COLO668 (cell line): ENCODE measurements at regions not wholly inside any gene's neighbourhood (a gene's known extent, or its start where the extent isn't known, plus 50 kb on each side); places are given as distances from the start of the nearest gene placed in this dataset.

Source experiments
- DNase-seq: peaks from one replicate; lab custom pipeline; 2025; ENCODE audit not compliant: unreplicated experiment; lab: John Stamatoyannopoulos, UW

DNA sequence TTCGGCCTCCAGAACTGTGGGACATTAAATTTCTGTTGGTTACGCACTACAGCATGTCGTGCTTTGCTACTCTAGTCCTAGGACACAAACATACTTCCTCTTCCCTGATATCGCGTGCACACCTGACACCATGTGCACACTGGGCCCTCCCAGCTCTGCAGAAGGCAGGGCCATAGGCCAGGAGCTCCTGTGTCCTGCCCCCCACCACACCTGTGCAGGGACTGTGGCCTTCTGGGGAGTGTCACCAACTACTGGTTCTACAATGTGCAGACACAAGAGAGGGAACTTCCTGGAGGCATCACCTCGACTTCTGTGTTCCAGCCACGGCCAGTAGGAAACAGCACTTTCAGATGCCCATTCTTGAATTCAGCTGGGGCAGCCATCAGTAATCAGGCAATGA, 646.4 kb upstream of the MGMT start:
- no peak for DNase-seq

DNA sequence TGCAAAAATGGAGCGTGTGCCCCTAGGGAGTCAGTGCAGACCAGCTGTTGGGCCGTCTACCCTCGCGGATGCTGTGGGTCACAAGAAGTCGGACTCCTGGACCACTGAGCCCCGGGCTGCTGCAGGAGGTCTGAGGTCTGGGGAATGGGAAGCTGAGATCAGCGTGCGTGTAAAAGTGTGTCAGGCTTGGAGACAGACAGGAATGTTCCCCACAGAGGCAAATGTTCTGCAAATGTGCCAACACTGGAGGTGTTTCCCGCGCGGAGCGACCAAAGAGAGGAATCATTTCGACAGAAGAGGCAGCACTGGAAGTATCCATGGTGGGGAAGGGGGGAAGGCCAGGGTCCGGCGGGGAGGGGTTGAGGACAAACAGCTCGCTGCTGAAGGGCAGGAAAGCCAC, 643.8 kb upstream of the MGMT start:
- no peak for DNase-seq

- no peak for DNase-seq
Measured at GRCh38 chr10:128825626-128826025, 641.4 kb upstream of the MGMT start.

DNA sequence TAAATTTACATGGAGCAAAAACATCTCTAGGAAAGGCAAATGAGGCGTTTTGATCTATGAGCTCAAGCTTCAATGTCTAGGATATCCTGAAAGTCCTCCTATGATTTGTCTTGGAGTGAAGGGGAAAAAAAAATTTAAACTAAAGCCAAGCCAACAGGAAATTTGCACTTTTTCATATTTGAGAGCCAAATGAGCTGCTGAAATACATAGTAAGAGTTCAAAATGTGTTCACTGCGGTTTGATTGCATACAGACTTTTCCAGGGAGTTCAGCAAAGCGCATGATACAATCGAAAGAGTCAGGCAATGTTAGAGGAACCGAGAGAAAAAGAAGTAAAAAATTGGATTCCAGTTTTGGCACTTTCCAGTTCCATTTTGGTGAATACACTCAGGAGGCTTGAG, 633.4 kb upstream of the MGMT start:
- no peak for DNase-seq

DNA sequence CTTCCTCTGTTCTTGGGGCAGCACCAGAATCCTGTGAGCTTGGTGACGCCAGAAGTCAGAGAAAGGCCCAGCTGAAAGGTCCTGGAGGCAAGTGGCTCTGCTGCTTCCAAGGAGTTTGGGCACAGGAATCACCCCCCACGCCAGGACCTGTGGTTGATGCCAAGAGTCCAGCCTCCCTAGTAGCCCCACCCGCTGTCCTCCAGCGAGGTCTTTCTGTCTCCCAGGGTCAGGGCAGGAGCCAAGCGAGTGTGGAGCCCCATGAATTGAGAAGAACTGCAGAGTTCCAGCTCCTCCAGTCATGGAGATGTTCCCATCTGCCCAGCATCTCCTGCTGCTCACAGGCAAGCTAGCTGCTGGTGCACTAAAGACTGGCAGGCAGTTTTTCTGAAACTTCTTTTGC, 631.7 kb upstream of the MGMT start:
- DNase-seq: no peak

DNA sequence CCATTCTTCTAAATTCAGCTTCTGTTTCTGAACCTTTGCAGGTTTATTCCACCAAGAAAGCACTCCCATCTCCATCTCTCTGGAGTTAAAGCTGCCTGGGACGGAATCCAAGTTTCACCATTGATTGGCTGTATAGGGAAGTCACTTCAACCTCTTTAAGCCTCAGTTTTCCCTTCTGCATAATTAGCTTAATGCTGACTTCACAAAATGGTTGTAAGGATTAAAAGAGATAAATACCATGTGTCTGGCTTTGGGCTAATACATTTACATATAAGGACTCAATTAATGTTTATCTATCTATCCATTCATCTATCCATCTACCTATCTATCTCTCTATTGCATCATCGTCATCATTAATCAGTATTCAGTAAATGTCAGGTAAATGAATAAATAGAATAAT, 629.6 kb upstream of the MGMT start:
- DNase-seq: no peak

- DNase-seq: no peak
Measured at GRCh38 chr10:128839134-128839533, 627.9 kb upstream of the MGMT start.

- no peak for DNase-seq
Measured at GRCh38 chr10:128839701-128840100, 627.3 kb upstream of the MGMT start.

GRCh38 chr10:128843972-128844371, 623.1 kb upstream of the MGMT start:
- DNase-seq: no peak

DNA sequence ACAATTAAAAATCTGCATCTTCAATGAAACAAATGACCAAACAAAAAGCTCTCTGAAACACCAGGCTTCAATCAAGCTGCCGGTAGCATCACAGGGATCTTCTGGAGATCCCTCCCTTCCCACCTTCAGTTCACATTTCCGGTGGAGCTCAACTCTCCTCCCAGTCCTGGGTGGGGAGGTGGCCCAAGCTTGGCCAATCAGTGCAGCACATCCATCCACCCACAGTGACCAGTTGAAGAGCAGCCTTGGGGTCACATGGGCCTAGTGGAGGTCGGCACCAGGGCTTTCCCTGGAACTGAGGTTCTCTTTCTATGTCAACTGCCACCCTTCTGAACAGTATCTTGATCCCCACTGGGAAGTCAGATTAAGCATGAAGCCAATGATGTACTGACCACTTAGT, 620.1 kb upstream of the MGMT start:
- no peak for DNase-seq

DNA sequence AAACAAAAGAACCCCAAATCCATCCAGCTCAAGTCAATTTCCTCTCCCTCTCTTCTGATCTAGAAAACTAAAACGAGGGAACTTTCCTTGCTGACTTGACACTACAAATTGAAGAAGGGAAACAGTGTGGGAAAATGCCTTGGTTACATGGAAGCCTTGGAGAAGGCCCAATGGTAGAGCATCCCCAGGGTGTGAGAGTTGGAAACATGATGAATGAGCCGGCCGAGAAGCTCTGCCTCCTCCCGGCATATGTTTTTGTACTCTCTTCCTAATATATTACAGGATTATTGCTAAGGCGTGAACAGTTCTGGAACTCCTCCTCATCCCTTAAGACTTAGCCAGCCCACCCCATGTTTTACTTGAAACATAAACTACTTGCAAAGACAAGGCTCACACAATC, 618.2 kb upstream of the MGMT start:
- no peak for DNase-seq

DNA sequence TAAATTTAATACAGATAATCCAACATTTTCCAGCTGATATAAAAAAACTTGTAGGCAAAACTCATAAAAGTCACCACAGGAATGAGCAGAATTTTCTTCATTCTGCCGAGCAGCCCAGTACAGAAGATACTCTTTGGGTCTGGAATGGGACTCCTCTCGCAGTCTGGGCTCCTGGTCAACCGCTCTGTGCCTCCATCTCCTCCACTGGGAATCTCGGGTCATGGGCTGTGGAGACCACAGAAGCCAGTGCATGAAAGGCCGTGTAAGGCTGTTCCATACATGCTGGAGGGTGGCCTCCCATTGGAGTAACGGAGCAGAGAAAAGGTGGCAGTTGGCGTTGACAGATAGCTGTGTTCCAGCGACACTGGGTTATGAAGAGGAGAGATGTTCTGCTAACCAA, 616.4 kb upstream of the MGMT start:
- no peak for DNase-seq

GRCh38 chr10:128851281-128851680, 615.8 kb upstream of the MGMT start:
- no peak for DNase-seq

- no peak for DNase-seq
Measured at GRCh38 chr10:128851726-128852125, 615.3 kb upstream of the MGMT start.

- no peak for DNase-seq
Measured at GRCh38 chr10:128852449-128852848, 614.6 kb upstream of the MGMT start.

DNA sequence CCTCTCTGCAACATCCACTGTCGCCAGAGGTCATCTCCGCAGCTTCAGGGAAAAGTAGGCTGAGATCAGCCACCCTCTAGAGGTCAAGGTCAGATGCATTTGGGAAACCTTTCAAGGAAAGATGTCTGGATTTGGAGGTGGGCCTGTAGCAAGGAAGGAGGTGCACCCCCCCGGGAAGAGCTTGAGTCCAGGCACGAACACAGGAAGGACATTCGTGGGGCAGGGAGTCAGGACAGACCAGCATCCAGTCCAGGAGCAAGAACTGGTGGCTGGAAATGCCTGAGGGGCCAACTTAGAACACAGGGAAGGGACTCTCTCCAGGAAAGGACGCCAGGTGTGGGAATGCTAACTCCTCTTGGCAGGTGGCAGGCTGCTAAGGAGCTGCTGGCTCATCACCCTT, 614.1 kb upstream of the MGMT start:
- DNase-seq: no peak

DNA sequence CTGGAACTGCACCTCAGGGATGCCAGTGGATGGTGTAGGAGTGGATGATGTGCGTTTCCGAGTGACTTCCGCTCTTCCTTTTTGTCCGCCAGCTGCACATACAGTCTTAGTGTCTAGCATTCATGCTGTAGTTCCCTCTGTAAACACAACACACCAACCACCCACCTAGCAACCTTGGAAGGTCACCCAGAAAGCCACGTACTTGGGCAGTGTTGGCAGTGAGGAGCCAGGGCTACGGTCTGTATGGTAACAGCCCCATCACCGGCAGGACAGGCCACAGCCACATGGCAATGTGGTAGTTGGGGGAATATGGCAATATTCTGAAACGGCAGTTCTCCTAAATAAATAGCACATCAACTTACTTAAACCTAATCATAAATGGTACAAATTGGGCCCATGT, 613.5 kb upstream of the MGMT start:
- no peak for DNase-seq

GRCh38 chr10:128854204-128854603, 612.8 kb upstream of the MGMT start:
- no peak for DNase-seq

DNA sequence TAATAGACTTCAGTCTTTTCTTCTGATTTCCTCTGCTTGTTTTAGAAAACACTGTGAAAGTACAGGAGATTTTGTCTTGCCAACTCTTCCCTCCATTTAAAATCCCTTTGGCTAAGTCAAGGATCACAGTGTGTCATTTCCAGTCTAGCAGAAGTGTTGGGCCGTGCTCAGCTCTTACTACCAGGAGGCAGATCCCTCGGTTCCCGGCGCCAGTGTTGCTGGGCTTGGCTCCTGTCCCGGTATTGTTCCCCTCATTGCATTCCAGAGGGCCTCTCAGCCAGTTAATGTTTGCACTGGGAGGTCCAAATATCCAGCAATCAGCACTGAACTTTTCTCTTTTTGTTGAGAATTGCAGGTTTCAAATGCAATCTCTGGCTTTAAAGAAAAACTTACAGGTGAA, 612.1 kb upstream of the MGMT start:
- no peak for DNase-seq

DNA sequence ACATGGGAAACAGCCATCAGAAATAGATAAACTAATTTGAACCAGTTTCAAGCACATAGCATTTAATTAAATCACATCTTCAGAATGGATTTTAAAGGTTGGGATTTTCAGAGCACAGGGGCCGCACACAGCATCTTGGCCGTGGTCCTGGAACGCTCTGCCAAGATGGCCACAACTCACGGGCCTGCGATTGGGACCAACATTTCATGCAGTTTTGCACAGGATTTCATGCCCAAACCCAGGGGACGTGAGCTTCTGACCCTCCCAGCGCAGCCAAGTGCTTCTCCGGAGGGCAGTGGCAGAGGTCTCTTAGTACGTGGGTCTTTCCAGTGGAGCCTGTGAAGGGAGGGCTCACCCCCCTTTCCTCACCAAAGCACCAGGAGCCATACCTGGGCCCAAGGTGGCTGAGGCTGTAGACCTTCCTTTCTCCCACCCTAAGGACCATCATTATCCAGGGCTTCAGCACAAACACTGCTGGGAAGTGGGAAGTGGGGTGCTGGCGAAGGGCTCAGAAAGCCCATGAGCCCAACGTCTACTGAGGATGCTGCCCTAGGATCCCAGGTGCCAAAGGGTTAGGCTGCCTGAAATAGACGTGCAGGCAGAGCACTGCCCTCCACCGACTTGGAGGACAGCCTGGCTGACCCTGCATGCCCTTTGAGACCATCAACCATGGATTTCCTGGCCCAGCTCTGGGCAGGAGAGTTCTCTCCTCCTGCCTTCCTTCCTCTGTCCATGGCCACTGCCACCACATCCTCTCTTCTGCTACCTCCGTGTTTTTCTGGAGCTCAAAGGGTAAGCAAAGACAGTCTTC, 611.2 kb upstream of the MGMT start:
- DNase-seq: no peak

- peak; percentile 5 for DNase-seq
Measured at GRCh38 chr10:128859738-128860386, 607.2 kb upstream of the MGMT start.

DNA sequence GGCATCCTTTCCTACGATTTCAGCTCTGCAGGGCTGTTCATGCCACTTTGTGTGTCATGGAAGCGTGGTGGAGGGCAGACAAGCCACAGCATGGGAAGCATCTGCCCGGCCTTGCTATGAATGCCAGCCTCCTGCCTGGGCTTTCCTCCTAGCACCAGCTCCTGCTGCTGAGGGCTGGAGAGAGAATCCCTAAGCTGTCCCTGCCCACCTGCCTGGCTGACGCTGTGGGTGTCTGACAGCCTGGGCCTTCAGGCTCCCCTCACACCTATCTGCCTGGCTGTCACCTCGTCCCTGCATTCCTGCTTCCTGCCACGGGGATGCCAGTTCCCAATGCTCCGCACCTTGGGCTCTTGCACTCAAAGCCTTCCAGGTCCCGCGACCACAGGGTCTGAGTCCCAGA, 606.5 kb upstream of the MGMT start:
- DNase-seq: no peak
